GM12864 (cell line): ENCODE measurements at regions not wholly inside any gene's neighbourhood (a gene's known extent, or its start where the extent isn't known, plus 50 kb on each side); places are given as distances from the start of the nearest gene placed in this dataset.

Source experiments
- DNase-seq: peaks from one replicate; pipeline ENCODE4 v3.0.0-alpha.2; 2011; ENCODE audit warnings: low read depth
- H3K4me3 ChIP-seq: 2 replicates; pipeline ENCODE4 v1.5.1; 2011; ENCODE audit warnings: mild to moderate bottlenecking, low read depth, low read length, control low read depth
- TF ChIP-seq, protein P1 (sequence below): IDR thresholded peaks from 2 replicates; pipeline ENCODE4 v1.5.1; 2011; ENCODE audit warnings: low read depth, mild to moderate bottlenecking, moderate library complexity, low read length, control low read depth, inconsistent platforms; ENCODE audit errors: missing control alignments

DNA sequence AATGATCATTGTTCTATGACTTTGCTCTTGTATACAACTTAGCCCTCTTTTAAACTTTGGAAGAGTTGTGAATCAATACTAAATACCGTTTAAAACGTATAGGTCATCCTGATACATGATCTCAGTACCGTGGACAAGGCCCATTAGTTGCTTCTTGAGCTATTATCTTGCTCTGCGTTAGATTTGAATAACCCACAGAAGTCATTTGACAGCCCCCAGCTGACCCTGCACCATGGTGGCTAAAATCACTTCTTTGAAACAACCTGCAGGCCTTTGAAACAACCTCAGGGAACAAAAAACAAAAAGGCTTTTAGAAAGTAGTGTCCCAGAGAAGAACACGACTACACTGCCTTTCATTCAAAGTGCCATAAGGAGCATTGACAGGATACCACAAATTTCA is 473.0 kb upstream of the ADGRL2 start:
- no peak for DNase-seq
- H3K4me3 ChIP-seq, result no peak overlapping the region
- TF ChIP-seq, protein P1, sequence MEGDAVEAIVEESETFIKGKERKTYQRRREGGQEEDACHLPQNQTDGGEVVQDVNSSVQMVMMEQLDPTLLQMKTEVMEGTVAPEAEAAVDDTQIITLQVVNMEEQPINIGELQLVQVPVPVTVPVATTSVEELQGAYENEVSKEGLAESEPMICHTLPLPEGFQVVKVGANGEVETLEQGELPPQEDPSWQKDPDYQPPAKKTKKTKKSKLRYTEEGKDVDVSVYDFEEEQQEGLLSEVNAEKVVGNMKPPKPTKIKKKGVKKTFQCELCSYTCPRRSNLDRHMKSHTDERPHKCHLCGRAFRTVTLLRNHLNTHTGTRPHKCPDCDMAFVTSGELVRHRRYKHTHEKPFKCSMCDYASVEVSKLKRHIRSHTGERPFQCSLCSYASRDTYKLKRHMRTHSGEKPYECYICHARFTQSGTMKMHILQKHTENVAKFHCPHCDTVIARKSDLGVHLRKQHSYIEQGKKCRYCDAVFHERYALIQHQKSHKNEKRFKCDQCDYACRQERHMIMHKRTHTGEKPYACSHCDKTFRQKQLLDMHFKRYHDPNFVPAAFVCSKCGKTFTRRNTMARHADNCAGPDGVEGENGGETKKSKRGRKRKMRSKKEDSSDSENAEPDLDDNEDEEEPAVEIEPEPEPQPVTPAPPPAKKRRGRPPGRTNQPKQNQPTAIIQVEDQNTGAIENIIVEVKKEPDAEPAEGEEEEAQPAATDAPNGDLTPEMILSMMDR, result no peak

DNA sequence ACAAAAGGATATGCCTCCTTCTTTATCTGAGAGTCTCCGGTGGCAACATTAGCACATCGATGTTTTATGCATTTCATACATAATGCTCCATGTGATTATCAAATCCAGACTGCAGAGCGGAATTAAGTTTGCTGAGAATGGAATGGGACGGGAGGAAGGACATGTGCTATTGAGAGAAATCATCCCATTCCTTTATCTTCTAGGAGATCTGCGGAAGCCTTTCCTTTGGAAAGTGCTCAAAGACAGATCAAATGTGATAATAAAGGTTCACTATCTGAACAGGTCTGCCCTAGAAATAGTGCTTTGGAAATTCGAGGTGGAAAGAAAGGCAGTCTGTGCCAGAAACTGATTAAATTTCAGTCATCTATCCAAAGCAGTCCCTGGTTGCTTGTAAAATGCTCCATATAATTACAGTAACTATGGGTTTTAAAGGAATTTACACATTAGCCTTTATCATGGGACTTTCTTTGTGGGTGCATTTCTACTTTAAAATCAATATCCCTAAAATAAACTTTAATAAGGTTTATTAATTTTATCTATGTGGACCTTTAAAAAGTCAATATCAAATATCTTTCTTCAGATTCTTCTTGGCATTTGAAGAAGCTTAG is 473.5 kb upstream of the ADGRL2 start:
- TF ChIP-seq, protein P1, result no peak
- no peak overlapping the region for H3K4me3 ChIP-seq
- DNase-seq, result no peak

DNA sequence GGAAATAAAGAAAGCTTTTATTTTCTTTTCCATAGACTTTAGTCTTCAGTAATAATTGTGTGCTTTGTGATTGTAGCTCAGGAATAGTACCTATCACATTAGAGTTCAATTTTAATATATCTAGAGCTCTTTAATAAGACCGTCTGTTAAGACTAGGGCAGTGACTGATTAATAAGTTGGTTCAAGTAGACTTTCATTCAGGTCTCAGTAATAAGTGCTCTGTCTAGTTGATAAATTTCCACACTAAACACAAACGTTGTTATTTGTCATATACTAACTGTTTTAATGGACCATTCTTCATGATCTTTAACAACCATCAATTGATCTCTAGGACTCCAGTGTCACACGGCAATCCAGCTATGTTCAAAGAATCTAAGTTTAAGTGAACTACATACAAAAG is 474.5 kb upstream of the ADGRL2 start:
- H3K4me3 ChIP-seq, result no peak overlapping the region
- no peak for DNase-seq
- TF ChIP-seq, protein P1, result no peak

DNA sequence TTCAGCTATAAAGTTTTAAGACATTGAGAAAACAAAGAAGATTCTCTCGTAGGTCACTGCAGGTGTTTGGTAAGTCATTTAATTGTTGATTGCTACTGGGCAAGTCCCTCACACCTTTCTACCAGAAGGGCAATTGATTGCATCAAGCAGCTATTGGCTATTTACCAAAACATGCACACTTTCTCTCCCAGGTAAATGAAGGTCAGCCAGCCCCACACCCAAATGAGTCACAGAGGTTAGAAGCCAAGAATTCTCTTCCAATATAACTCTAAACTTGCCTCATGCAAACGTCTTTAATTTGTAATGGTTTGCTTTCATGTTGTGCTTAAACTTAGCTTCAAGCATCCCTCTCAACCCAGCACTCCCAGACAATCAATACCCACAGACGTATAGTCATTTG is 475.3 kb upstream of the ADGRL2 start:
- TF ChIP-seq, protein P1, result no peak
- no peak for DNase-seq
- no peak overlapping the region for H3K4me3 ChIP-seq

DNA sequence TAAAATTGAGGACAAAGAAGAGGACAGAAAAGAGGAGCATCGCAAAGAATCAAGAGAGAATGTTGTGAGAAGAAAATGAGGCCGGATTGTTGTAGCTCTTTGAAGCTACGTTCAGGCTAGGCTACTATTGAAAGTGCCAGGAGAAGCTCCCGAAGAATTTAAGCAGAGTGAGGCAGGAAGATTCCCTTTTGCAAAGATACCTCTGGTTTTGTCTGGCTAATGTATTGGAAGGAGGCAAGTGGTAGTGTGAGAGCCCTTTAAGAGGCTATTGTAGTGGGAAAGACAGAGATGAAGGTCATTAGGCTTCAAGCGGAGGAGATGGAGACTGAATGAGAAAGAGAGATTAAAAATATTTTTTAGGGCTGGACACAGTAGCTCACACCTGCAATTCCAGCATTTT is 476.9 kb upstream of the ADGRL2 start:
- TF ChIP-seq, protein P1, result no peak
- no peak for DNase-seq
- no peak overlapping the region for H3K4me3 ChIP-seq

DNA sequence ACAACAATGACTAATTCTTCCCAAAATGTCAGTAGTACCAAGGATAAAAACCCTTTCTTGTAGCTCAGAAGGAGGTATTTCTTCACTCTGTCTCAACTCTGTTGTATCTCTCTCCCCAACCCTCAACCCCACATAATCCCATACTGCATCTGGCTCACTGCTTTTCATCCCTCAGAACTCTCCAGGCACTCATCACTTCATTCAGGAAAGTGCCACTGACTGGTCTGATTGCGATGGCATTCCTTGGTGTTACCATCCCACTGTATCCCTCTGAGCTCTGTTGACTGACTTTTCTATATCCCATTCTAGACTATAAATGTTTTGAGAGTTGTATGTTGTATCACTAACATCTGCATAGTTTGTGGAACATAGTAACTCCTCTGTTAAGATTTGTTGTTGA is 483.5 kb upstream of the ADGRL2 start:
- DNase-seq, result no peak
- TF ChIP-seq, protein P1, result no peak
- H3K4me3 ChIP-seq, result no peak overlapping the region

DNA sequence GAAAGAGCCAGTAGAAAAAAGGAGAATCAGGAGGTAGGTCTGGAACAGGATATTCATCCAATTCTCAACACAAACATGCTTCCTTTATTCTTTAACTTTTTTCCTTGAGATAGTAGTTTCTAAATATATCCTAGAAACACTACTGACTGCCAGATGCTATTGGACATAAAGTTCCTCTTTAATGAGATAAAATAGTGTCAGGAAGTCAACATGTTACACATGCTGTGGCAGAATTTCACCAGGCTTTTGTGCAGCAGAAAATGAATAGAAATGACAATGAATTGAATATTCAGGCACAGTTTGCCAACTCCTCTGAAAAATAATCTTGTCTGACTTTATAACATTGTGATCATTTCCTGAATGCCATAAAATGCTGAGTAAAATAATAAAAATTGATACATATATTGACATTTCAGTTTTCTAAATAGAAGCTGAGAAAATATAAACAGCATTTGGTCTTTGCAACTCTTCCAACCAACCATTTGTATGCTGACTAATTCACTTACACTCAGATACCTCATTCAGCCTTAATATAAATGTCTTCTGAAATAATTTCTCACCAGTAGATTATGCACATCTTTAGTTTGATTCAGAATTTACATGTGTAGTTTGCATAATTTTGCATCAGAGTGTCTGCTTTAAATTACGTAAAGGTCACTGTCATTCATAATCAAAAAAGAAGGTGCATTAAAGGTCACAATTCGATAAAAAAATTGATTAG is 486.1 kb upstream of the ADGRL2 start:
- DNase-seq, result no peak
- TF ChIP-seq, protein P1, result no peak
- H3K4me3 ChIP-seq, result no peak overlapping the region
